ENCODE measurements at regions not wholly inside any gene's neighbourhood (a gene's known extent, or its start where the extent isn't known, plus 50 kb on each side); places are given as distances from the start of the nearest gene placed in this dataset.

DNA sequence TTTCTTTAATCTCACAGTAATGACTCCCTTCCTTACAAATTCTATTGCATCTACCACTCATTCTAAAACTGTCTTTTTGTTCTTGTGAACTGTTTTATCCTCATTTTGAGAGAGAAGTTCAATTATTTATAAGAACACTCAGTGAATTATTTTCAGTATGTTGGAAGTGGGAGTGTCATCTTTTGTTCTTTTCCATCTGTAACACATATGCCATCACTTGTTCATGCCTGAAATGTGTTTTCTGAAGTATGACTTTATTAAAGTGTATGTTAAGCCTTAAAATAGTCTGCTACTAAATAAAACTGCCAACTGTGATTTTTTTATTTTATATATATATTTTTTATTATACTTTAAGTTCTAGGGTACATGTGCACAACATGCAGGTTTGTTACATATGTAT, 623.0 kb upstream of the CBLB start:
- no peak for TF ChIP-seq CTCF (IDR thresholded peaks at IDR 0.05; ENCODE audit: low read depth, low read length)
- TF ChIP-seq EZH2phosphoT487 (IDR thresholded peaks at IDR 0.05; ENCODE audit: low read depth) = no peak
